GM12874 (cell line): ENCODE measurements at regions not wholly inside any gene's neighbourhood (a gene's known extent, or its start where the extent isn't known, plus 50 kb on each side); places are given as distances from the start of the nearest gene placed in this dataset.

Source experiments
- CTCF ChIP-seq: IDR thresholded peaks from 2 replicates; pipeline ENCODE4 v1.5.1; 2011; ENCODE audit warnings: low read depth, mild to moderate bottlenecking, control low read depth, low read length, moderate library complexity; ENCODE audit not compliant: insufficient read depth

GRCh38 chr20:53786445-53787267 lies 193.0 kb upstream of the ZNF217 start:
- TF ChIP-seq CTCF = no peak

- TF ChIP-seq CTCF = no peak
Observed at GRCh38 chr20:53786071-53786444, 192.4 kb upstream of the ZNF217 start.

GRCh38 chr20:53785320-53785719 lies 191.7 kb upstream of the ZNF217 start:
- TF ChIP-seq CTCF = no peak

GRCh38 chr20:53783768-53784167 lies 190.1 kb upstream of the ZNF217 start:
- no peak for TF ChIP-seq CTCF

- TF ChIP-seq CTCF = no peak
Observed at GRCh38 chr20:53782612-53783246, 189.1 kb upstream of the ZNF217 start.

GRCh38 chr20:53779822-53780221 lies 186.2 kb upstream of the ZNF217 start:
- no peak for TF ChIP-seq CTCF

GRCh38 chr20:53778736-53779135 lies 185.1 kb upstream of the ZNF217 start:
- TF ChIP-seq CTCF = no peak
